Activated CD4-positive, alpha-beta T cell treated with anti-CD3 and anti-CD28 coated beads, Interleukin-2, amount 50 U/mL, for 1 hour (primary cell): ENCODE measurements at regions not wholly inside any gene's neighbourhood (a gene's known extent, or its start where the extent isn't known, plus 50 kb on each side); places are given as distances from the start of the nearest gene placed in this dataset.

ENCODE experiments used
- DNase-seq: peaks from one replicate; pipeline ENCODE4 v3.0.0-alpha.2; 2020

GRCh38 chr9:17894501-17895160 is 315.8 kb downstream of the SH3GL2 start:
- DNase-seq, result no peak

GRCh38 chr9:17900606-17901005 is 321.7 kb downstream of the SH3GL2 start:
- no peak for DNase-seq

- DNase-seq, result no peak
Observed at GRCh38 chr9:17905366-17905765, 326.5 kb downstream of the SH3GL2 start.

GRCh38 chr9:17905781-17906175 is 326.9 kb downstream of the SH3GL2 start:
- no peak for DNase-seq

- DNase-seq, result no peak
Observed at GRCh38 chr9:17906176-17906840, 327.4 kb downstream of the SH3GL2 start.

- DNase-seq, result no peak
Observed at GRCh38 chr9:17906841-17907778, 328.2 kb downstream of the SH3GL2 start.

- no peak for DNase-seq
Observed at GRCh38 chr9:17907779-17908508, 329.1 kb downstream of the SH3GL2 start.

- no peak for DNase-seq
Observed at GRCh38 chr9:17926246-17926645, 347.4 kb downstream of the SH3GL2 start.

- DNase-seq, result no peak
Observed at GRCh38 chr9:17927616-17928015, 348.8 kb downstream of the SH3GL2 start.

- no peak for DNase-seq
Observed at GRCh38 chr9:17928228-17928627, 349.4 kb downstream of the SH3GL2 start.

- DNase-seq, result no peak
Observed at GRCh38 chr9:17928768-17929167, 349.9 kb downstream of the SH3GL2 start.

GRCh38 chr9:17929506-17929905 is 350.6 kb downstream of the SH3GL2 start:
- no peak for DNase-seq

- no peak for DNase-seq
Observed at GRCh38 chr9:17930071-17930470, 351.2 kb downstream of the SH3GL2 start.

- no peak for DNase-seq
Observed at GRCh38 chr9:17936365-17936764, 357.5 kb downstream of the SH3GL2 start.

- no peak for DNase-seq
Observed at GRCh38 chr9:17938035-17938655, 359.3 kb downstream of the SH3GL2 start.

- DNase-seq, result no peak
Observed at GRCh38 chr9:17942498-17942897, 363.6 kb downstream of the SH3GL2 start.

GRCh38 chr9:17955409-17955808 is 376.5 kb downstream of the SH3GL2 start:
- DNase-seq, result no peak

- no peak for DNase-seq
Observed at GRCh38 chr9:17958363-17958762, 379.5 kb downstream of the SH3GL2 start.

- no peak for DNase-seq
Observed at GRCh38 chr9:17962747-17963146, 383.9 kb downstream of the SH3GL2 start.

- DNase-seq, result no peak
Observed at GRCh38 chr9:17963498-17963897, 384.6 kb downstream of the SH3GL2 start.

- no peak for DNase-seq
Observed at GRCh38 chr9:17967731-17968130, 388.9 kb downstream of the SH3GL2 start.

- no peak for DNase-seq
Observed at GRCh38 chr9:17969232-17969631, 390.4 kb downstream of the SH3GL2 start.

GRCh38 chr9:17970277-17970676 is 391.4 kb downstream of the SH3GL2 start:
- no peak for DNase-seq
